NCI-H2029 treated with DMSO at 0.1 percent for 48 hours (cell line): ENCODE measurements at regions not wholly inside any gene's neighbourhood (a gene's known extent, or its start where the extent isn't known, plus 50 kb on each side); places are given as distances from the start of the nearest gene placed in this dataset.
A peak's percentile ranks its signal among the peaks of the same experiment; 100 is the strongest.
"Not testable (repeated sequence)": the region's sequence is repeated elsewhere in the genome, so short reads cannot be mapped to it uniquely, and the experiment has no call there.

ENCODE experiments used
- DNase-seq: peaks from one replicate; lab custom pipeline; 2025; lab: John Stamatoyannopoulos, UW

- no peak for DNase-seq
Measured at GRCh38 chr6:81624453-81624852, 128.0 kb downstream of the TENT5A start.

- DNase-seq, result no peak
Measured at GRCh38 chr6:81623106-81623759, 129.2 kb downstream of the TENT5A start.

GRCh38 chr6:81621816-81622395 is 130.6 kb downstream of the TENT5A start:
- no peak for DNase-seq

GRCh38 chr6:81614292-81614691 is 138.2 kb downstream of the TENT5A start:
- DNase-seq, result peak; percentile 48

- DNase-seq, result no peak
Measured at GRCh38 chr6:81613606-81614005, 138.9 kb downstream of the TENT5A start.

GRCh38 chr6:81612136-81612535 is 140.3 kb downstream of the TENT5A start:
- no peak for DNase-seq

- DNase-seq, result no peak
Measured at GRCh38 chr6:81609736-81610135, 142.7 kb downstream of the TENT5A start.

GRCh38 chr6:81608776-81609175 is 143.7 kb downstream of the TENT5A start:
- DNase-seq, result no peak

GRCh38 chr6:81606965-81607381 is 145.5 kb downstream of the TENT5A start:
- no peak for DNase-seq

- no peak for DNase-seq
Measured at GRCh38 chr6:81605526-81605925, 147.0 kb downstream of the TENT5A start.

GRCh38 chr6:81601918-81602317 is 150.6 kb downstream of the TENT5A start:
- no peak for DNase-seq

- not testable (repeated sequence) for DNase-seq
Measured at GRCh38 chr6:81600488-81600887, 152.0 kb downstream of the TENT5A start.

- DNase-seq, result no peak
Measured at GRCh38 chr6:81594501-81594900, 158.0 kb downstream of the TENT5A start.

- no peak for DNase-seq
Measured at GRCh38 chr6:81590314-81590691, 162.2 kb downstream of the TENT5A start.

- DNase-seq, result no peak
Measured at GRCh38 chr6:81589465-81590313, 162.8 kb downstream of the TENT5A start.

- not testable (repeated sequence) for DNase-seq
Measured at GRCh38 chr6:81585686-81586085, 166.8 kb downstream of the TENT5A start.

GRCh38 chr6:81584156-81584555 is 168.3 kb downstream of the TENT5A start:
- not testable (repeated sequence) for DNase-seq

GRCh38 chr6:81575442-81575841 is 177.0 kb downstream of the TENT5A start:
- DNase-seq, result no peak

- DNase-seq, result no peak
Measured at GRCh38 chr6:81572020-81572419, 180.5 kb downstream of the TENT5A start.

GRCh38 chr6:81570681-81571080 is 181.8 kb downstream of the TENT5A start:
- DNase-seq, result no peak

- DNase-seq, result no peak
Measured at GRCh38 chr6:81568973-81569372, 183.5 kb downstream of the TENT5A start.

- DNase-seq, result no peak
Measured at GRCh38 chr6:81565071-81565470, 187.4 kb downstream of the TENT5A start.

- no peak for DNase-seq
Measured at GRCh38 chr6:81564470-81565068, 187.9 kb downstream of the TENT5A start.
